ENCODE measurements at regions not wholly inside any gene's neighbourhood (a gene's known extent, or its start where the extent isn't known, plus 50 kb on each side); places are given as distances from the start of the nearest gene placed in this dataset.

DNA sequence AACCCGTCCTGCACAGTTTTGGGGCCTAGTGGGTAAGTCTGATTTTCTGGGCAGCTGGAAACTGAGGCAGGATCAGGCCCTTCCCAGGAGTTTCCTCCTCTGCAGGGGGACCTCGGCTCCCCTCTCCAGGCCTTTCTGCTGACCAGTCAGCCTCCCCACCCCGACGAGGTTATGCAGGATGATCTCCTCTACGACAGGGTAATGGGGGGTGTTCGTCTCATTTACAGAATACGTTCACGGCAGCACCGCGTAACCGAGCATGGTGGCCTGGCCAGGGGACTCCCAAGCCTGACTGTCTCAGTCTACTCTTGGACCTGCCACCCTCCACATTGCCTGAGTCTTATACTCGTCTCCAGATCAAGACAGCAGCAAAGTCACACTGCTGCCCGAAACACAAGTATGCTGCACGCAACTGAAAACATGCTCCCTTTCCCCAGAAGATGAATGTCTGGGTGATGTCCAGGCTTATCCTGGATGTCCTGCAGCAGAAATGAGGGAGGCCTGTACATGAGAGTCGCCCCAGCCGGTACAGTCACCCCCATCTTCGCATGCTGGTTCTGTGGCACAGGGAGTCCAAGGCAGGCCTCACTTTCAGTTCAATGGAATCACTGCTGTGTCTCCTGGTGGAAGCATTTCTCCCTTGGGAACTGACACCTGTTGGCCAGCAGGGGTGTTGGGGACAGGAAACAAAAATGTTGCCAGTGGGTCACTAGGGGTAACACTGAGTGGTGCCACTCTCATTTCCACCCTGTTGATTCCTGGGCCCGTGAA lies 120.8 kb downstream of the SOX1 start:
- Histone ChIP-seq H3K27me3 (ENCODE audit: control insufficient read depth, insufficient read depth, low read length) (no peaks in the 10 kb centered on the region), H3K27ac (ENCODE audit: low read length) (no peak overlapping the region), H3K9ac (ENCODE audit: low read length) (no peak overlapping the region), H3K4me1 (ENCODE audit: control insufficient read depth, low read depth, low read length) (no peaks in the 10 kb centered on the region), H3K9me3 (ENCODE audit: control insufficient read depth, low read depth, low read length) (peaks cover 3% of the 10 kb centered on the region), H3K36me3 (ENCODE audit: control insufficient read depth, low read depth, low read length) (no peaks in the 10 kb centered on the region), H3K4me3 (ENCODE audit: low read length) (no peak overlapping the region)

DNA sequence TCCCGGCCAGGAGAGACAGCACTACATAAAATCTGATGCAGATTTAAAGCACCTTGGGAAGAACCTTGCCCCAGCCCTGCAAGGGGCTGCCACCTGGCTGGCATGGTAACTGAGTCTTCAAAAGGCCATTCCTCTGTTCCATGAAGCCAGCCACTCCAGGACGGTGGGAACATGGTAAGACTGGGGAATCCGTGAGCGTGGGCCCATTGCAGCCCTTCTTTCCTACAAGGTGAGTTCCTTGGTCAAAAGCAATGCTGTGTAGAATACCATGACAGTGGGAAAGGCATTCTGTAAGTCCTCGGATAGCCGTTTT lies 121.3 kb downstream of the SOX1 start:
- H3K36me3 ChIP-seq (ENCODE audit: control insufficient read depth, low read depth, low read length), result no peaks in the 10 kb centered on the region
- H3K4me1 ChIP-seq (ENCODE audit: control insufficient read depth, low read depth, low read length), result no peaks in the 10 kb centered on the region
- no peak overlapping the region for H3K9ac ChIP-seq (ENCODE audit: low read length)
- H3K27ac ChIP-seq (ENCODE audit: low read length), result no peak overlapping the region
- H3K4me3 ChIP-seq (ENCODE audit: low read length), result no peak overlapping the region
- H3K9me3 ChIP-seq (ENCODE audit: control insufficient read depth, low read depth, low read length), result peaks cover 3% of the 10 kb centered on the region
- H3K27me3 ChIP-seq (ENCODE audit: control insufficient read depth, insufficient read depth, low read length), result no peaks in the 10 kb centered on the region

DNA sequence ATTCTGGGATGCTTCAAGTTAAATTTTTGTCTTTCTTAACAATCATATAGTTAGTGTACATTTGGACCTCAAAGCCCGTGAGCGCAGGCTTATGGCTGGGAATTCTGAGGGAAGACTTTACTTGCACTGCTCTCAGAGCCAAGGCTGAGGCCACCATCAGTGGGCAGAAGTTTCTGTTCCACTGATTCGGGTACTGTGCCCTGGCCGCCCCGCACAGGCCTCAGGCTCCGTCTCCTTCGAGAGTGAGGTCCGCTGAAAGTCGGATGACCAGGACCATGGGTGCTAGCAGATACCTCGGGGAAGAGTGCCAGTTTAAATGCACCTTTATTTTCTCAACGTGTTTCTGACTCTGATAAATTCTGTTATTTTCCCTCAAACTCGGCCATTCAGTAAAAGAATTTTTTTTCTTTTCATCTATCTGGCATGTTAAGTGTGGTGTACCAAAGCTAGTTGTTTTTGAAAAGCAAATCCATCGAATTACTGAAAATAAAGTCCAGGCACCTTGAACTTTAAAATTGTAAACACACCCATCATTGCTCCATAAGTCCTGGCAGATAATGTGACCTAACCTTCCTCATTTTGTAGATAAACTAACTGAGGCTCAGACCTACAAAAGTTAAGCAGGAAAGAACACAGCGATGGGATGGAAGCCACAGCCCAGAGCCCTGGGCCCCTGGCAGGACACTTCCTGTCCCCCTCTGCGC lies 126.7 kb downstream of the SOX1 start:
- Histone ChIP-seq H3K4me1 (ENCODE audit: control insufficient read depth, low read depth, low read length) (no peaks in the 10 kb centered on the region), H3K9me3 (ENCODE audit: control insufficient read depth, low read depth, low read length) (peaks cover 3% of the 10 kb centered on the region), H3K27ac (ENCODE audit: low read length) (no peak overlapping the region), H3K9ac (ENCODE audit: low read length) (no peak overlapping the region), H3K4me3 (ENCODE audit: low read length) (no peak overlapping the region), H3K27me3 (ENCODE audit: control insufficient read depth, insufficient read depth, low read length) (no peaks in the 10 kb centered on the region), H3K36me3 (ENCODE audit: control insufficient read depth, low read depth, low read length) (no peaks in the 10 kb centered on the region)

DNA sequence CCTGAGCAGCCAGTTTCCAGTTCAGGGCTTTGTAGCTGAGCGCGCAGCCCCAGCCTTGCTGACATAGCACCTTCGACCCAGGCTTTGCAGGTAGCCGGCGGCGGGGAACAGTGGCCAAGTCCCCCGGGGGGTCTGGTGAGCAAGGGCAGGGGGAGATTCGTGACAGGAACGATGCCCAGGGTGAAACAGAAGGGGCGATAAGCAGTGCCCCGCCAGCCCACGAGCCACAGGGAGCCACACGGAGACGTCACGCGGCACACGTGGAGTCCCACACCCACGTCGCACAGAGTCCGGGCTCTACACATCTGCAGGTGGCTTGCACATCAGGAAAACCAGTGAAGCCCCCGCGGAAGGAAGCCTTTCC lies 127.2 kb downstream of the SOX1 start:
- Histone ChIP-seq H3K27ac (ENCODE audit: low read length) (no peak overlapping the region), H3K9me3 (ENCODE audit: control insufficient read depth, low read depth, low read length) (peaks cover 3% of the 10 kb centered on the region), H3K4me1 (ENCODE audit: control insufficient read depth, low read depth, low read length) (no peaks in the 10 kb centered on the region), H3K4me3 (ENCODE audit: low read length) (no peak overlapping the region), H3K36me3 (ENCODE audit: control insufficient read depth, low read depth, low read length) (no peaks in the 10 kb centered on the region), H3K9ac (ENCODE audit: low read length) (no peak overlapping the region), H3K27me3 (ENCODE audit: control insufficient read depth, insufficient read depth, low read length) (no peaks in the 10 kb centered on the region)

DNA sequence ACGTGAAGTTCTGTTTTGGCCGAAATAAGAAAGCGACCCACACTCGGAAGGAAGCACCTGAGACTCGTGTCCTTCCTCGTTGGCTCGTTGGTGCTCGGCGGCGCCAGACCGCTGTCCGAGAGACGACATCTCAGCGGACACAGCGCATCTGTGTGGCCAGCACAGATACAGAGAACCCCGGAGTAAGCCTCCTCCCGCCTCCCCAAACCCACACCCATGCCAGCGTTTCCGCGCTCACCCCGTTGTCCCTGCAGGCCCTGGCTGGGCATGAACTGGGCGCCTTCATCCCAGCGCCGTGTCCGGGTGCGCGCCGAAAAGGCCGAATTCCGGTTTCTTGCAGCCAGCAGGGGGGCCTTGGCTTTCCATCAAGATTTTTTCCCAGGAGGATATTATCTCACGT lies 127.6 kb downstream of the SOX1 start:
- Histone ChIP-seq H3K9ac (ENCODE audit: low read length) (no peak overlapping the region), H3K4me1 (ENCODE audit: control insufficient read depth, low read depth, low read length) (no peaks in the 10 kb centered on the region), H3K4me3 (ENCODE audit: low read length) (no peak overlapping the region), H3K27ac (ENCODE audit: low read length) (no peak overlapping the region), H3K9me3 (ENCODE audit: control insufficient read depth, low read depth, low read length) (peaks cover 3% of the 10 kb centered on the region), H3K36me3 (ENCODE audit: control insufficient read depth, low read depth, low read length) (no peaks in the 10 kb centered on the region), H3K27me3 (ENCODE audit: control insufficient read depth, insufficient read depth, low read length) (no peaks in the 10 kb centered on the region)

DNA sequence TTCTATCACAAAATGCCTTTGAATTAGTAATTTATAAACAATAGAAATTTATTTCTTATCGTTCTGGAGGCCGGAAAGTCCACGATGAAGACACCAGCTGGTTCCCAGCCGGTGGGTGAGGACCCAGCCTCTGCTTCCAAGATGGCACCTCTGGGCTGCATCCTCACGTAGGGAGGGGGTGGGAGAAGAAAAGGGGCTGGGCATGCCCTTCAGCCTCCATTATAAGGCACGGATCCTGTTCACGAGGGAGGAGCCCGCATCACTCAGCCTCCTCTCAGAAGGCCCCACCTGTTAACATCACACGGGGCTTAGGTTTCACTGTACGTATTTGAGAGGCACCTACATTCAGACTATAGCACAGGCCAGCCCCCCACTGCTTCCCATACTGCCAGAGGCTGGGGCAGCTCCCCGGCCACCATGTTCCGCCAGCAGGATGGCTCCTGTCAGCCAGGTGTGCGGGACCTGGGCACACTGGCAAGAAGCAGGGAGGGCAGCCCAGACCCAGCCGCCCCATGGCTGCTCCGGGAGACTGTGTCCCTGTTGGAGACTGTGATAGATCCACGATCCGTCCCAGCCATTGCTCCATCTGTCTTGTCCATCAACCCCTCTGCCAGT lies 131.6 kb downstream of the SOX1 start:
- Histone ChIP-seq H3K9ac (ENCODE audit: low read length) (no peak overlapping the region), H3K36me3 (ENCODE audit: control insufficient read depth, low read depth, low read length) (no peaks in the 10 kb centered on the region), H3K27ac (ENCODE audit: low read length) (no peak overlapping the region), H3K9me3 (ENCODE audit: control insufficient read depth, low read depth, low read length) (no peaks in the 10 kb centered on the region), H3K4me1 (ENCODE audit: control insufficient read depth, low read depth, low read length) (no peaks in the 10 kb centered on the region), H3K4me3 (ENCODE audit: low read length) (no peak overlapping the region), H3K27me3 (ENCODE audit: control insufficient read depth, insufficient read depth, low read length) (peaks cover 23% of the 10 kb centered on the region)

DNA sequence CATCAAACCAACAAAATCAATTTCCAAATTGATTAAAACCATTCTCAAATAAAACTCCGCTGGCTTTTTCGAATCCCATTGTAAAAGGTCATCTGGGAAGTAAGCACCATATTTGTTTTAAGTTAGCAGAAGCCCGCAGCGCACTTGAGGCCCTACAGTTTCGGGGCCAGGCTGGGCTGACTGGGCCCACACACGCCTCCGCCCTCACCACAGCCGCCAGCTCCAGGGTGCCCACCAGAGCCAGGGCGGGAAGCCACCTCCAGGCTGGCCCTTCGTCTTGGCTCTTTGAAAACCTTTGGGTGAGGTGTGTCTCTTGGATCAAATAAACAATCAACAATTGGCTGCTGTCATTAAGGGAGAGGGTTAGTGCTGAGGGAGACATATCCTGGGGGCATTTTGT lies 133.3 kb downstream of the SOX1 start:
- no peak overlapping the region for H3K4me3 ChIP-seq (ENCODE audit: low read length)
- H3K9me3 ChIP-seq (ENCODE audit: control insufficient read depth, low read depth, low read length), result no peaks in the 10 kb centered on the region
- H3K27me3 ChIP-seq (ENCODE audit: control insufficient read depth, insufficient read depth, low read length), result peaks cover 40% of the 10 kb centered on the region
- no peaks in the 10 kb centered on the region for H3K36me3 ChIP-seq (ENCODE audit: control insufficient read depth, low read depth, low read length)
- no peak overlapping the region for H3K27ac ChIP-seq (ENCODE audit: low read length)
- H3K9ac ChIP-seq (ENCODE audit: low read length), result no peak overlapping the region
- H3K4me1 ChIP-seq (ENCODE audit: control insufficient read depth, low read depth, low read length), result peaks cover 8% of the 10 kb centered on the region

DNA sequence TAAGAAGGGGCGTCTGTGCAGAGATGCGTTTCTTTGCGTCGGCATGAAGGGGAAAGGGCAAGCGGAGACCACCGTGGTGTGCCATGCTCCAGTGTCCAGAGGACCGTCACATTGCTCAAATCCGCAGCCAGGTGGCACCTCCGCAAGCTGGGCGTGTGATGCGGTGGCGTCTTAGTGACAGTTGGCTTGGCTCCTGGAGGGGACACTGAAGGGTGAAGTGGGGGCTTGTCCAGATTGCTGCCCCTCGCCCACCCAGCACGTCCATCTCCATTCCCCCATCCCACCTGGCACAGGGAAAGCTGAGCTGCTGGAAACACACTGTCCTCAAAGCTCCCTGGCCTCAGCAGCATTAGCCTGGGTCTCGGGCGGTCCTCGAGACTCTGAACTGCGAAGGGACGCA lies 135.3 kb downstream of the SOX1 start:
- H3K27ac ChIP-seq (ENCODE audit: low read length), result no peak overlapping the region
- H3K4me1 ChIP-seq (ENCODE audit: control insufficient read depth, low read depth, low read length), result peaks cover 26% of the 10 kb centered on the region
- H3K9me3 ChIP-seq (ENCODE audit: control insufficient read depth, low read depth, low read length), result no peaks in the 10 kb centered on the region
- H3K36me3 ChIP-seq (ENCODE audit: control insufficient read depth, low read depth, low read length), result no peaks in the 10 kb centered on the region
- no peak overlapping the region for H3K4me3 ChIP-seq (ENCODE audit: low read length)
- H3K9ac ChIP-seq (ENCODE audit: low read length), result no peak overlapping the region
- H3K27me3 ChIP-seq (ENCODE audit: control insufficient read depth, insufficient read depth, low read length), result peaks cover 61% of the 10 kb centered on the region

DNA sequence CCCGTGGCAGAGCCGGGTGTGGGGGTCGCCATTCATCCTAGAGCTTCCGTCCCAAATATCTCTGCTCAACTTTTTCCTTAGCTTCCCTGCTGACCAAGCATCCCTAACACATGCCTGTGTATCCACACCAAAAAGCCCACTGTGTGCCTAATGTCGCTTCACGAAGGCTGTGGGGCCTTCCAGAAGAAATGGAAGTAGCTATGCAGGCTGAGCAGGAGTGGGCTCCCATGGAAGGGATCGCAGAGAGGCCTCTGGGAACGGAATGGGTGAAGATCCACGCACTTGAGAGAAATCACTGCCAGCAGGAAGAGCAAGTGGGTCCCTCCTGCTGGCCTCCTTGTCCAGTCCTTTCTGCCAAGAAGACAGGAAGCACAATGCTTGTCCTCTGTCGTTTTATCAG lies 136.0 kb downstream of the SOX1 start:
- Histone ChIP-seq H3K4me1 (ENCODE audit: control insufficient read depth, low read depth, low read length) (peaks cover 29% of the 10 kb centered on the region), H3K9me3 (ENCODE audit: control insufficient read depth, low read depth, low read length) (no peaks in the 10 kb centered on the region), H3K27me3 (ENCODE audit: control insufficient read depth, insufficient read depth, low read length) (peaks cover 68% of the 10 kb centered on the region), H3K36me3 (ENCODE audit: control insufficient read depth, low read depth, low read length) (no peaks in the 10 kb centered on the region), H3K9ac (ENCODE audit: low read length) (no peak overlapping the region), H3K4me3 (ENCODE audit: low read length) (no peak overlapping the region), H3K27ac (ENCODE audit: low read length) (no peak overlapping the region)

DNA sequence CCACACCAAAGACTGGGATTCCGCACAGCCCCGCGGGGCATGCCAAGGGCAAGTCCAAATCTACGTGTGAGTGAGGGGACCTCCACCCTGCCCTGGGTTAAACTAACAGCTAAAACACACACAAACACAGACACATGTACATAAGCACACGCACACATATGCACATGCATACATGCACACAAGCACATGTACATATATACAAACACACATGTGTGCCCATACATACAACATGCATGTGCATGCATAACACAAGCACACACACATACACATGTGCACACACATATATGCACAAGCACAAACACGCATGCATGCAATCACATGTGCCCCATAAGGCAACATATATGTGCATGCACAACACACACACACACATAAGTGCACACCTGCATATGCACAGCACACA lies 136.7 kb downstream of the SOX1 start:
- Histone ChIP-seq H3K36me3 (ENCODE audit: control insufficient read depth, low read depth, low read length) (no peaks in the 10 kb centered on the region), H3K4me3 (ENCODE audit: low read length) (no peak overlapping the region), H3K27ac (ENCODE audit: low read length) (no peak overlapping the region), H3K27me3 (ENCODE audit: control insufficient read depth, insufficient read depth, low read length) (peaks cover 74% of the 10 kb centered on the region), H3K9me3 (ENCODE audit: control insufficient read depth, low read depth, low read length) (no peaks in the 10 kb centered on the region), H3K9ac (ENCODE audit: low read length) (no peak overlapping the region), H3K4me1 (ENCODE audit: control insufficient read depth, low read depth, low read length) (peaks cover 29% of the 10 kb centered on the region)

DNA sequence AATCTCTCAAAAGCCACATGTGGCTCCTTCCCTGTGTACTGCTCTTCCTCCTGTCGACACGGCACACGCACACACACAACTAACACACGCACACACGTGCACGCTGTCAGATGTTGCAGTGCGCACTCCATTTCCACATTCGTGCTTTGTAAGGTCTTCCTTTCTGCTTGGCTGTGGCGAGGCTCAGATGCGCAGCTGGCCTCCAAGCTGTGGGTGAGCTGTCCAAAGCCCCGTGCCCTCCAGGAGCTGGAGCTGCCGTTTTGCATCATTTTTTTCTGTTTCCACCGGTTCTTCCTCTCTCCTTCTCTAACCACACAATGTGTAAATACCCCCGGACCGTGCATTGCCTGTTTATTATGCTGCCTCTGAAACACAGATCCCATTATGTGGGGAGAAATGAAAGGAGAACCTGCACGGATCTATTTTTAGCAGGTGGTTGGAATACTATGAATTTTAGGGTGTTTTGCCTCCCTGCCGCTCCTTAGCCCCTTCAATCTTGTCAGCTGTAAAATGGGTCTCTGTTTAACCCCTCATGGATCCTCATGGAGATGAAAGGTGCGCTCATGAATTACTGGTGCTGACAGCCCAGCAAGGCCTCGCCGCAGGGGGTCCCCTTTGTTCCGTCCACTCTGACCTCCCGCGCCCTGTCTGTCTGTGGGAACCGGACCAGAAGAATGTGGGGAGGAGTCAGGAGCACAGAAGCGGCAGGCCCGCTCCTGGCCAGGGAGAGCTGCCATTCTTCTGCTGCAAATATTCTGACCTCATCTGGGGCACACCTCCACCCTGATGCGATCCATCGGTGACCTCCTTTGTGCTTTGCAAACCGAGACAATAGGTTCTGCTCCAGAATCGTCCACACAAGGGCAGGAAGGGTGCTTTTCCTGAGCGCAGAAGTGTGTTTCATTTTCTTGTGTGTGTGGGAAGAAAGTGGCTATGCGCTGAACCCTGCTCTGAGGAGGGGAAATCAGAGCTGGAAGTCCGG lies 137.7 kb downstream of the SOX1 start:
- H3K27ac ChIP-seq (ENCODE audit: low read length), result no peak overlapping the region
- H3K27me3 ChIP-seq (ENCODE audit: control insufficient read depth, insufficient read depth, low read length), result peaks cover 80% of the 10 kb centered on the region
- peak overlapping the region; percentile 21 for H3K9ac ChIP-seq (ENCODE audit: low read length)
- peaks cover 29% of the 10 kb centered on the region for H3K4me1 ChIP-seq (ENCODE audit: control insufficient read depth, low read depth, low read length)
- peak overlapping the region; percentile 55 for H3K4me3 ChIP-seq (ENCODE audit: low read length)
- no peaks in the 10 kb centered on the region for H3K9me3 ChIP-seq (ENCODE audit: control insufficient read depth, low read depth, low read length)
- no peaks in the 10 kb centered on the region for H3K36me3 ChIP-seq (ENCODE audit: control insufficient read depth, low read depth, low read length)
